Epithelial cell of esophagus (primary cell): ENCODE measurements at regions not wholly inside any gene's neighbourhood (a gene's known extent, or its start where the extent isn't known, plus 50 kb on each side); places are given as distances from the start of the nearest gene placed in this dataset.

Experiments used
- DNase-seq: peaks from one replicate; pipeline ENCODE4 v3.0.0; 2010; ENCODE audit warnings: low read depth
- H3K4me3 ChIP-seq: 2 replicates; pipeline ENCODE4 v1.5.1; 2011; ENCODE audit warnings: mild to moderate bottlenecking, low read length, control low read depth
- CTCF ChIP-seq: IDR thresholded peaks from 2 replicates; pipeline ENCODE4 v1.5.1; 2011; ENCODE audit warnings: low read depth, mild to moderate bottlenecking, low read length, control low read depth, inconsistent platforms; ENCODE audit not compliant: insufficient read depth; ENCODE audit errors: missing control alignments

- no peak for TF ChIP-seq CTCF
- peak; percentile 13 for DNase-seq
- no peak overlapping the region for H3K4me3 ChIP-seq
Observed at GRCh38 chr3:174775603-174776002, 83.5 kb upstream of the NAALADL2 start.

GRCh38 chr3:174776123-174776522, 83.0 kb upstream of the NAALADL2 start:
- TF ChIP-seq CTCF = no peak
- H3K4me3 ChIP-seq = no peak overlapping the region
- DNase-seq = peak; percentile 95

- no peak overlapping the region for H3K4me3 ChIP-seq
- no peak for TF ChIP-seq CTCF
- DNase-seq = peak; percentile 33
Observed at GRCh38 chr3:174776636-174777035, 82.5 kb upstream of the NAALADL2 start.

- no peak overlapping the region for H3K4me3 ChIP-seq
- TF ChIP-seq CTCF = no peak
Observed at GRCh38 chr3:174777813-174778212, 81.3 kb upstream of the NAALADL2 start.

GRCh38 chr3:174783502-174783901, 75.6 kb upstream of the NAALADL2 start:
- no peak overlapping the region for H3K4me3 ChIP-seq
- TF ChIP-seq CTCF = no peak
- DNase-seq = no peak

More at GRCh38 chr3:174777813-174778212, 81.3 kb upstream of the NAALADL2 start:
- no peak for DNase-seq

GRCh38 chr3:174784206-174784934, 74.8 kb upstream of the NAALADL2 start:
- no peak overlapping the region for H3K4me3 ChIP-seq
- TF ChIP-seq CTCF = no peak
- DNase-seq = peak; percentile 70

GRCh38 chr3:174786825-174787224, 72.3 kb upstream of the NAALADL2 start:
- TF ChIP-seq CTCF = no peak
- no peak overlapping the region for H3K4me3 ChIP-seq
- DNase-seq = no peak
